B cell (primary cell): ENCODE measurements at regions not wholly inside any gene's neighbourhood (a gene's known extent, or its start where the extent isn't known, plus 50 kb on each side); places are given as distances from the start of the nearest gene placed in this dataset.

Experiments
- EZH2 ChIP-seq: IDR thresholded peaks from 2 replicates; pipeline ENCODE4 v1.6.1; 2012; ENCODE audit warnings: borderline replicate concordance, low read depth, mild to moderate bottlenecking, moderate library complexity, low read length; ENCODE audit not compliant: insufficient read depth, poor library complexity, severe bottlenecking
- TF ChIP-seq, protein P1 (sequence below): fragments of 200-600 bp; IDR thresholded peaks from one replicate; pipeline ENCODE4 v1.8.0; 2022; ENCODE audit warnings: antibody characterized with exemption, mild to moderate bottlenecking

DNA sequence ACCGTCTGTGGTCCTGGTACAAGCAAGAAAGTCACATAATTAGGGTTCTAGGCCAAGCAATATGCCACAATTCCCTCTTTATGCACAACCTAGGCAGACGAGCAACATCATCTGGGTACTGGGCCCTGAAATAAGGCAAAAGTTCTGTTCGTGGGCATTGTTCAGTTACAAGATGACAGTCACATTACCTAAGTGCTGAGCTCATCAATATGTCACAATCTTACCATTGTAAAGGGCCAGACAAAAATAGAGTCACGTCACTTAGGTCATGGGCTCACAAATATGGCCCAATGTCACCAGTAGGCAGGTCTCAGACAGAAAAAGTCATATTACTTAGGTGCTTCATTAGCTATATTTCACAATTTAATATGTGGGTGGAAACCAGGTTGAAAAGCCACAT lies 1025.3 kb upstream of the AMELY start:
- TF ChIP-seq, protein P1, sequence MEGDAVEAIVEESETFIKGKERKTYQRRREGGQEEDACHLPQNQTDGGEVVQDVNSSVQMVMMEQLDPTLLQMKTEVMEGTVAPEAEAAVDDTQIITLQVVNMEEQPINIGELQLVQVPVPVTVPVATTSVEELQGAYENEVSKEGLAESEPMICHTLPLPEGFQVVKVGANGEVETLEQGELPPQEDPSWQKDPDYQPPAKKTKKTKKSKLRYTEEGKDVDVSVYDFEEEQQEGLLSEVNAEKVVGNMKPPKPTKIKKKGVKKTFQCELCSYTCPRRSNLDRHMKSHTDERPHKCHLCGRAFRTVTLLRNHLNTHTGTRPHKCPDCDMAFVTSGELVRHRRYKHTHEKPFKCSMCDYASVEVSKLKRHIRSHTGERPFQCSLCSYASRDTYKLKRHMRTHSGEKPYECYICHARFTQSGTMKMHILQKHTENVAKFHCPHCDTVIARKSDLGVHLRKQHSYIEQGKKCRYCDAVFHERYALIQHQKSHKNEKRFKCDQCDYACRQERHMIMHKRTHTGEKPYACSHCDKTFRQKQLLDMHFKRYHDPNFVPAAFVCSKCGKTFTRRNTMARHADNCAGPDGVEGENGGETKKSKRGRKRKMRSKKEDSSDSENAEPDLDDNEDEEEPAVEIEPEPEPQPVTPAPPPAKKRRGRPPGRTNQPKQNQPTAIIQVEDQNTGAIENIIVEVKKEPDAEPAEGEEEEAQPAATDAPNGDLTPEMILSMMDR: no peak
- no peak for TF ChIP-seq EZH2
